H1 (cell line): ENCODE measurements at regions not wholly inside any gene's neighbourhood (a gene's known extent, or its start where the extent isn't known, plus 50 kb on each side); places are given as distances from the start of the nearest gene placed in this dataset.

Experiments
- CHD7 ChIP-seq: fragments of 300-600 bp; sonication (generic); IDR thresholded peaks from 2 replicates; pipeline ENCODE4 v1.7.1; 2012; ENCODE audit warnings: low read length, moderate library complexity, mild to moderate bottlenecking, inconsistent platforms; ENCODE audit not compliant: insufficient replicate concordance
- E2F6 ChIP-seq: IDR thresholded peaks from 2 replicates; pipeline ENCODE4 v1.6.1; 2012; ENCODE audit warnings: inconsistent platforms
- NANOG ChIP-seq: IDR thresholded peaks from 2 replicates; pipeline ENCODE4 v1.6.1; 2011; ENCODE audit warnings: low read length, low read depth, mild to moderate bottlenecking, inconsistent platforms; ENCODE audit not compliant: insufficient read depth, poor library complexity, severe bottlenecking
- PHF8 ChIP-seq: fragments of 200-600 bp; sonication (generic); conservative IDR thresholded peaks from 2 replicates; pipeline ENCODE4 v1.7.1; 2012; ENCODE audit warnings: low read depth, mild to moderate bottlenecking, inconsistent platforms, low read length, moderate library complexity
- TCF12 ChIP-seq: IDR thresholded peaks from 2 replicates; pipeline ENCODE4 v1.6.1; 2011; ENCODE audit warnings: low read depth, mild to moderate bottlenecking, low read length
- TF ChIP-seq, protein P1 (sequence below): IDR thresholded peaks from 2 replicates; pipeline ENCODE4 v1.6.1; 2012; ENCODE audit warnings: inconsistent platforms

- no peak for TF ChIP-seq CHD7
- TF ChIP-seq, protein P1, sequence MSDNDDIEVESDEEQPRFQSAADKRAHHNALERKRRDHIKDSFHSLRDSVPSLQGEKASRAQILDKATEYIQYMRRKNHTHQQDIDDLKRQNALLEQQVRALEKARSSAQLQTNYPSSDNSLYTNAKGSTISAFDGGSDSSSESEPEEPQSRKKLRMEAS: peak; percentile 41; the same call in 1 of the 2 replicates
- TF ChIP-seq TCF12: no peak
- peak; percentile 69 for TF ChIP-seq E2F6
- TF ChIP-seq NANOG: no peak
- no peak for TF ChIP-seq PHF8
These were observed 152.9 kb downstream of the SNX19 start (continued) for GRCh38 chr11:130763087-130763980.
